Mesothelial cell of epicardium (in vitro differentiated cells): ENCODE measurements at regions not wholly inside any gene's neighbourhood (a gene's known extent, or its start where the extent isn't known, plus 50 kb on each side); places are given as distances from the start of the nearest gene placed in this dataset.

Experiments used
- DNase-seq, 2 experiments: peaks; one replicate each; pipeline ENCODE4 v3.0.0; 2021; ENCODE audit warnings: low spot score in 2 of 2; ENCODE audit not compliant: unreplicated experiment in 2 of 2
- H3K27ac Mint-ChIP-seq: 2 replicates; pipeline ENCODE4 v1.8.0; 2021; ENCODE audit warnings: mixed read lengths
- H3K27me3 Mint-ChIP-seq: 2 replicates; pipeline ENCODE4 v1.8.0; 2021; ENCODE audit warnings: low read depth, mixed read lengths
- H3K36me3 Mint-ChIP-seq: 2 replicates; pipeline ENCODE4 v1.8.0; 2021; ENCODE audit warnings: mixed read lengths
- H3K4me1 Mint-ChIP-seq: 2 replicates; pipeline ENCODE4 v1.8.0; 2021; ENCODE audit warnings: mixed read lengths
- H3K4me3 Mint-ChIP-seq: 2 replicates; pipeline ENCODE4 v1.8.0; 2021; ENCODE audit warnings: mild to moderate bottlenecking, moderate library complexity, mixed read lengths
- H3K9me3 Mint-ChIP-seq: 2 replicates; pipeline ENCODE4 v1.8.0; 2021; ENCODE audit warnings: mixed read lengths
- CTCF ChIP-seq: fragments of 200-600 bp; sonication (generic); IDR thresholded peaks from one replicate; pipeline ENCODE4 v1.5.0; 2021; ENCODE audit warnings: antibody characterized with exemption; ENCODE audit not compliant: unreplicated experiment

DNA sequence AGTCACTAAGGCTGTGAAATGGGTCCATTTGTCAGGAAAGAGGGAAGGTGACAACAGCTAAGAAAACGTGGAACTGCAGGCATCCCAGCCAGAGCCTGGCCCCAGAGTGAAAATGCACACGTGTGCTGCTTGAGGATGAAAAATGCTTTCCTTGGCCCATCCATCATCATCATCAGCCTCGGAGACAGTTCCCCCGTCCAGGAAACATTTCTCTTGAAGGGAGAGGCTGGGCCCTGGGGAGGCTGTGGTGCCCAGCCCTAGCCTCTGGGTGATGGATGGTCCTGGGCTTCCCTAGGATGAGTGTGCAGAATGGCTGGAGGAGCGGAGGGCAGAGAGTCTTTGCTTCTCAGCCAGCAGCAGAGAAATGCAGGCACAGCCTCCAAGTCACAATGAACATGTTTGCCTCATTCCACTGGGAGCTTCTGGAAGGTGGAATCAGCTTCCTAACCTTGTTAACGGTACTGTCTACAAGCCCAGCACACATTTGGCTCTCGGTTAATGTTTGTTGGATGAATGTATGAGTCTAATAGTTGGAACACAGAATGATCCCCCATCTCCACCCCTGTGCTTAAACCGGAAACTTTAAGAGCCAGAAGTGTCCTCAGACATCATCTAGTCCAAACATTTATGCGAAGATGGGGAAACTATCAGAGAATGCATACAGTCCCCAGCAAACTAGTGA lies 164.0 kb downstream of the RDH14 start:
- H3K36me3 Mint-ChIP-seq: no peaks in the 10 kb centered on the region
- H3K27ac Mint-ChIP-seq: no peak overlapping the region
- peaks cover 1% of the 10 kb centered on the region for H3K27me3 Mint-ChIP-seq
- peaks cover 10% of the 10 kb centered on the region for H3K4me1 Mint-ChIP-seq
- no peak for TF ChIP-seq CTCF
- no peak for DNase-seq
- no peak overlapping the region for H3K4me3 Mint-ChIP-seq
- H3K9me3 Mint-ChIP-seq: peaks cover 7% of the 10 kb centered on the region

DNA sequence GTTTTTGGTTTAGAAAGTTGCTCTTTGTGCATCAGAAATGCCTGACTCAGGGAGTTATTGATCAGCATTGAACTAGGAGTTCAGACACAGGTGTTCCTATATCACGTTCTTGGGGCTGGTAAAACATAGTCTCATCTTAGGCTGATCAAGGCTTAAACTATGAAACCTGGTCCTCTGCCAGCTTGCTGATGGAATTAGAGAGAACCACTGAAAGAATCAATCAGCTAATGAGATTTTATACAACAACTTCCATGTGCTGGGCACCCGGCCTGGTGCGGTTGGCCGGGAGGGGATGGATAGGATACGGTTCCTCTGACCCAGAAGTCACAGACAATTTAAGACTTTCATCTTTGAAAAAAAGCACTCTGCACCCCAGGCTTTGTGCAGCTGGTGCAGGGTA lies 164.9 kb downstream of the RDH14 start:
- H3K27me3 Mint-ChIP-seq: peaks cover 1% of the 10 kb centered on the region
- no peak for DNase-seq
- peaks cover 7% of the 10 kb centered on the region for H3K9me3 Mint-ChIP-seq
- H3K4me1 Mint-ChIP-seq: peaks cover 17% of the 10 kb centered on the region
- no peak overlapping the region for H3K4me3 Mint-ChIP-seq
- no peak overlapping the region for H3K27ac Mint-ChIP-seq
- TF ChIP-seq CTCF: no peak
- H3K36me3 Mint-ChIP-seq: no peaks in the 10 kb centered on the region

DNA sequence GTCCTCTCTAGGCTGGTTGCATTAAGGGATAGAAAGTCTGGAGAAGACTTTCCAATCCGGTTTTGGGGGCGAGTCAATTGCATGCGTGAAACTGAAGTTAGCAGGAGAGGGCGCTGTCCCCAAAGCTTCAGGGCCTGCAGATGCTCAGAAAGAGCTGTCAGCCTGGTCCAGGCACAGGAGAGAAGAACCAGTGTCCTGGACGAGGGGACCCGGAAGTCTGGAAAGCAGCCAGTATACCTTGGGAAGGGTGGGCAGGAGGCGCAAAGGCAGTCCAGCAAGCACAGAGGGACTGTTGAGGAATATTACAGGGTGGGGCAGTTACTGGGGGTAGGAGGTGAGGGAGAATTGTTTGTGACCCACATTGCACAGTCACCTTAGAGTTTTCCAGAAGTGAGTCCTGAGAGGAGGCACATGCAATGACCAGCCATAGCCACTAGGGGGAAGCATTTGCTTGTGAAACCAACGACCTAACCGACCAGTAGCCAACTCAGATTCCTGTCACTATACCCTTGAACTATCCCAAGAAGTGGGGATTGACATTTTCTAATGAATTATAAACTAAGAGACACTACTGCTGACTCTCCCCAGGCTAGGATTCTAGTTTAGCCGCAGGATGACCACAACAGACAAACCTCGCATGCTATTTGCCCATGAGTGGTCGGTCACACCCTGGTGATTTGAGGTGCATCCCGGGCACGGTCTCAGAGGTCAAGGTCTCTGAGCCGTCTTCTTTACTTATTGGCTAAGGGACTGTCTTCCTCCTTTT lies 172.8 kb downstream of the RDH14 start:
- Mint-ChIP-seq H3K4me3 (no peak overlapping the region), H3K27ac (no peak overlapping the region), H3K9me3 (no peaks in the 10 kb centered on the region)

GRCh38 chr2:18384242-18384641 lies 176.2 kb downstream of the RDH14 start:
- H3K27me3 Mint-ChIP-seq: peaks cover 12% of the 10 kb centered on the region
- H3K4me1 Mint-ChIP-seq: peaks cover 12% of the 10 kb centered on the region
- no peak for TF ChIP-seq CTCF
- no peak overlapping the region for H3K27ac Mint-ChIP-seq
- H3K9me3 Mint-ChIP-seq: no peaks in the 10 kb centered on the region
- H3K36me3 Mint-ChIP-seq: no peaks in the 10 kb centered on the region
- H3K4me3 Mint-ChIP-seq: no peak overlapping the region
- DNase-seq: no peak

More for the DNA sequence above, 172.8 kb downstream of the RDH14 start:
- peak; percentile 98 for TF ChIP-seq CTCF
- peak; percentile 42 to 85 for DNase-seq
- H3K36me3 Mint-ChIP-seq: no peaks in the 10 kb centered on the region
- peaks cover 14% of the 10 kb centered on the region for H3K4me1 Mint-ChIP-seq
- H3K27me3 Mint-ChIP-seq: peaks cover 6% of the 10 kb centered on the region

DNA sequence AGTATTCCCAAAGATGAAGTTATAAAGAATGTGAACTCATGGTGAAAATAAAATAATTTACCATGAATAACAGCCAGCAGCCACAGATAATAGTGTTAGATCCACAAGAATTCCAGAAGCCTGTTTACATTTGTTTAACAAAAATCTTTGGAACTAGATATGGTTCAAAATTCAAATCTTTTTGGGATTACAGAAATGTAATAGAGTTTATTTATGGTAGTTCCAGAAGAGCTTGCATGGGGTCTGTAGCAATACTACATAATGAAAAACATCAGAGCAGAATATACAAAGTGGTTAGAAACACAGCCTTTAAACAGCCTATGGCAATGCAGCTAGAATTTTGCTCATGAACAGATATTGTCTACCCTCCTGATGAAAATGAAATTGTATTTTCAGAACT lies 179.1 kb downstream of the RDH14 start:
- Mint-ChIP-seq H3K4me1 (peaks cover 12% of the 10 kb centered on the region), H3K36me3 (no peaks in the 10 kb centered on the region), H3K4me3 (no peak overlapping the region), H3K27me3 (peaks cover 12% of the 10 kb centered on the region), H3K9me3 (no peaks in the 10 kb centered on the region), H3K27ac (no peak overlapping the region)
- TF ChIP-seq CTCF: no peak
- DNase-seq: no peak
